Fibroblast of skin of back (primary cell): ENCODE measurements at regions not wholly inside any gene's neighbourhood (a gene's known extent, or its start where the extent isn't known, plus 50 kb on each side); places are given as distances from the start of the nearest gene placed in this dataset.
A peak's percentile ranks its signal among the peaks of the same experiment; 100 is the strongest.
"Not testable (repeated sequence)": the region's sequence is repeated elsewhere in the genome, so short reads cannot be mapped to it uniquely, and the experiment has no call there.

Experiments used
- DNase-seq: peaks from one replicate; pipeline ENCODE4 v3.0.0-alpha.2; 2013

GRCh38 chr10:23872290-23872689, 336.6 kb upstream of the KIAA1217 start:
- DNase-seq: no peak

GRCh38 chr10:23877791-23878320, 331.1 kb upstream of the KIAA1217 start:
- no peak for DNase-seq

GRCh38 chr10:23884670-23885069, 324.3 kb upstream of the KIAA1217 start:
- no peak for DNase-seq

GRCh38 chr10:23885853-23886252, 323.1 kb upstream of the KIAA1217 start:
- no peak for DNase-seq

- no peak for DNase-seq
Observed at GRCh38 chr10:23886355-23886754, 322.6 kb upstream of the KIAA1217 start.

GRCh38 chr10:23891301-23891700, 317.6 kb upstream of the KIAA1217 start:
- no peak for DNase-seq

- peak; percentile 15 for DNase-seq
Observed at GRCh38 chr10:23892296-23892695, 316.6 kb upstream of the KIAA1217 start.

GRCh38 chr10:23897267-23897666, 311.7 kb upstream of the KIAA1217 start:
- DNase-seq: no peak

- no peak for DNase-seq
Observed at GRCh38 chr10:23897861-23898260, 311.1 kb upstream of the KIAA1217 start.

- DNase-seq: no peak
Observed at GRCh38 chr10:23899166-23899565, 309.8 kb upstream of the KIAA1217 start.

- no peak for DNase-seq
Observed at GRCh38 chr10:23910291-23910690, 298.6 kb upstream of the KIAA1217 start.

- DNase-seq: no peak
Observed at GRCh38 chr10:23912884-23913404, 296.0 kb upstream of the KIAA1217 start.

GRCh38 chr10:23914641-23915040, 294.3 kb upstream of the KIAA1217 start:
- no peak for DNase-seq

- no peak for DNase-seq
Observed at GRCh38 chr10:23917251-23917840, 291.6 kb upstream of the KIAA1217 start.

GRCh38 chr10:23918090-23918723, 290.7 kb upstream of the KIAA1217 start:
- no peak for DNase-seq

- peak; percentile 17 for DNase-seq
Observed at GRCh38 chr10:23918839-23919238, 290.1 kb upstream of the KIAA1217 start.

- no peak for DNase-seq
Observed at GRCh38 chr10:23927576-23928325, 281.2 kb upstream of the KIAA1217 start.

GRCh38 chr10:23934023-23934422, 274.9 kb upstream of the KIAA1217 start:
- not testable (repeated sequence) for DNase-seq

- no peak for DNase-seq
Observed at GRCh38 chr10:23945845-23946244, 263.1 kb upstream of the KIAA1217 start.

GRCh38 chr10:23951841-23952240, 257.1 kb upstream of the KIAA1217 start:
- no peak for DNase-seq

- no peak for DNase-seq
Observed at GRCh38 chr10:23955456-23956225, 253.3 kb upstream of the KIAA1217 start.

- DNase-seq: no peak
Observed at GRCh38 chr10:23965123-23965522, 243.8 kb upstream of the KIAA1217 start.

GRCh38 chr10:23965880-23966279, 243.1 kb upstream of the KIAA1217 start:
- no peak for DNase-seq
